Right lung (tissue), 2 donors: ENCODE measurements at regions not wholly inside any gene's neighbourhood (a gene's known extent, or its start where the extent isn't known, plus 50 kb on each side); places are given as distances from the start of the nearest gene placed in this dataset.
"Not testable (repeated sequence)": the region's sequence is repeated elsewhere in the genome, so short reads cannot be mapped to it uniquely, and the experiment has no call there.

Experiments
- DNase-seq, 2 donors: peaks; one replicate each; pipeline ENCODE4 v3.0.0-alpha.2; 2013

- DNase-seq, result not testable (repeated sequence)
These were observed 1399.1 kb upstream of the PCDH10 start for GRCh38 chr4:131750006-131750405.

DNA sequence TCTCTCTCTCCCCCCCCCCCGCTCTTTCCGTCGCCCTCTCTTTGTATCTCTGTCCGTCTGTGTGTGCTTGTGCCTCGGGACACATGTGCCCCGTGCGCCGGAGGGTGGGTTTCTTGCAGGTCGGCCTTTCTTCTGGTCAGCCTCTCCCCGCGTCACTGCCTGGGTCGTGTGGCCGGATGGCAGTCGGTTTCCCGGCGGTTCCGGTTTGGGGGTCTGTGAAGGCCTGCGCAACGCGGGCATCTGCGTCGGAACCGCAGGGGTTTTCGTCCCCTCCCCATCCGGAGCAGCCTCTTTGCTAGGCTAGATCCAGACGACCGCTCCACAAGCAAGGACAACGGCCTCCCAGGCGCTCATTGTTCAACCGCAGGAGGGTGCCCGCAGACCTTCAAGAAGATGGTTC lies 1398.6 kb upstream of the PCDH10 start:
- DNase-seq, result not testable (repeated sequence)

- DNase-seq, result not testable (repeated sequence)
These were observed 1386.9 kb upstream of the PCDH10 start for GRCh38 chr4:131762234-131762633.

DNA sequence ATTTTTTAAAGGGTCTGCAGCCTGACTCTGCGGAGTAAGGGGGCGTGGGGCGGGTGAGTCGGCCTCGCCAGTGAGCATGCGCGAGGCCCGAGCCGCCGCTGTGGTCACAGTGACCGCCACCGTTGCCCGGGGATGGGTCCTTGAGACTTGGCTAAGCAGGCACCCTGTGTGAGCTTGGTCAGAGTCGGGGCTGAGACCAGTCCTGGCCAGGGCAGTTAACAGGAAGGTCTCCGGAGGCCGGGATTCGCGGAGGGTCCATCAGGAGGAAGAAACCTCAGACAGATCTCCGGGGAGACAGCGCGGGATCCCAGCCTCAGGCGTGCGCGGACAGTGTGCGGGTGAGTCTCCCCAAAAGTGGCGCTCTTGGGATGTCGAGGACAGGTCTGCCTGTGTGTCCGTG lies 1384.4 kb upstream of the PCDH10 start:
- DNase-seq, result no peak

DNA sequence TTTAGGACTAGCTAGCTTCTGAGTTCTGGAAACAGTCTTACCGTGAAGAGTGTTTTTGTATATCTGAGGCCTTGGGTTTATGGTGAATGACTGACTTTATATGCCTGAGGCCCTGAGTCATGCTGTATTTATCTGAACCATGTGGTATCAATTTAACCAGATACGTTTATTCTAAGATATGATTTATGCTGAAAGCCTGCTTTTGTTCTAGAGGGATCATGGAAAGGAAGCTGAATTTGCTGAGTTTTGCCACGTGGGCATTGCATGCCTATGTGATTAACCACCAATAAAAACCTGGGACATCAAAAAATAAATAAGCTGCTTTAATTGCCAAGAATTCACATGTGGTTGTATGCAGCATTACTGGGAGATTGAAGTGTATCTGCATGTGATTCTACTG lies 1374.7 kb upstream of the PCDH10 start:
- DNase-seq, result not testable (repeated sequence)

- DNase-seq, result not testable (repeated sequence)
These were observed 1338.5 kb upstream of the PCDH10 start for GRCh38 chr4:131810565-131810964.
